IPS-15b (cell line): ENCODE measurements at regions not wholly inside any gene's neighbourhood (a gene's known extent, or its start where the extent isn't known, plus 50 kb on each side); places are given as distances from the start of the nearest gene placed in this dataset.
"Not testable (repeated sequence)": the region's sequence is repeated elsewhere in the genome, so short reads cannot be mapped to it uniquely, and the experiment has no call there.

Source experiments
- H3K27me3 ChIP-seq: one replicate; pipeline ENCODE4 v1.6.1; 2013; ENCODE audit warnings: low read length; ENCODE audit not compliant: control insufficient read depth, insufficient read depth
- H3K36me3 ChIP-seq: one replicate; pipeline ENCODE4 v1.6.1; 2013; ENCODE audit warnings: low read length; ENCODE audit not compliant: control insufficient read depth, insufficient read depth
- H3K4me1 ChIP-seq: one replicate; pipeline ENCODE4 v1.6.1; 2013; ENCODE audit warnings: mild to moderate bottlenecking, low read length; ENCODE audit not compliant: control insufficient read depth, insufficient read depth
- H3K4me3 ChIP-seq: one replicate; pipeline ENCODE4 v1.5.1; 2013; ENCODE audit warnings: low read depth, low read length
- H3K9ac ChIP-seq: one replicate; pipeline ENCODE4 v1.6.1; 2013; ENCODE audit warnings: low read depth, mild to moderate bottlenecking, low read length
- H3K9me3 ChIP-seq: one replicate; pipeline ENCODE4 v1.6.1; 2013; ENCODE audit warnings: mild to moderate bottlenecking, low read length; ENCODE audit not compliant: control insufficient read depth, insufficient read depth

- Histone ChIP-seq H3K27me3 (peaks cover 21% of the 10 kb centered on the region), H3K4me3 (no peak overlapping the region), H3K9ac (no peak overlapping the region), H3K4me1 (peaks cover 25% of the 10 kb centered on the region), H3K36me3 (no peaks in the 10 kb centered on the region), H3K9me3 (no peaks in the 10 kb centered on the region)
These were observed 420.4 kb downstream of the DSC3 start for GRCh38 chr18:30622104-30622503.

GRCh38 chr18:30618567-30618966, 424.0 kb downstream of the DSC3 start:
- H3K9me3 ChIP-seq, result no peaks in the 10 kb centered on the region
- peaks cover 11% of the 10 kb centered on the region for H3K27me3 ChIP-seq
- H3K4me1 ChIP-seq, result peaks cover 16% of the 10 kb centered on the region
- no peaks in the 10 kb centered on the region for H3K36me3 ChIP-seq
- no peak overlapping the region for H3K9ac ChIP-seq
- no peak overlapping the region for H3K4me3 ChIP-seq

- Histone ChIP-seq H3K9ac (no peak overlapping the region), H3K4me1 (no peaks in the 10 kb centered on the region), H3K36me3 (no peaks in the 10 kb centered on the region), H3K4me3 (no peak overlapping the region), H3K27me3 (peaks cover 4% of the 10 kb centered on the region), H3K9me3 (no peaks in the 10 kb centered on the region)
These were observed 426.1 kb downstream of the DSC3 start for GRCh38 chr18:30616414-30616813.

- H3K4me3 ChIP-seq, result no peak overlapping the region
- no peaks in the 10 kb centered on the region for H3K27me3 ChIP-seq
- no peaks in the 10 kb centered on the region for H3K4me1 ChIP-seq
- H3K9ac ChIP-seq, result no peak overlapping the region
- H3K36me3 ChIP-seq, result no peaks in the 10 kb centered on the region
- no peaks in the 10 kb centered on the region for H3K9me3 ChIP-seq
These were observed 429.1 kb downstream of the DSC3 start for GRCh38 chr18:30613467-30613801.

GRCh38 chr18:30601541-30601940, 441.0 kb downstream of the DSC3 start:
- H3K9me3 ChIP-seq, result no peaks in the 10 kb centered on the region
- no peak overlapping the region for H3K9ac ChIP-seq
- H3K27me3 ChIP-seq, result no peaks in the 10 kb centered on the region
- H3K4me3 ChIP-seq, result no peak overlapping the region
- no peaks in the 10 kb centered on the region for H3K36me3 ChIP-seq
- no peaks in the 10 kb centered on the region for H3K4me1 ChIP-seq

GRCh38 chr18:30597202-30597601, 445.3 kb downstream of the DSC3 start:
- no peaks in the 10 kb centered on the region for H3K27me3 ChIP-seq
- no peaks in the 10 kb centered on the region for H3K9me3 ChIP-seq
- H3K4me3 ChIP-seq, result no peak overlapping the region
- H3K36me3 ChIP-seq, result no peaks in the 10 kb centered on the region
- no peak overlapping the region for H3K9ac ChIP-seq
- no peaks in the 10 kb centered on the region for H3K4me1 ChIP-seq

GRCh38 chr18:30596635-30597034, 445.9 kb downstream of the DSC3 start:
- no peaks in the 10 kb centered on the region for H3K9me3 ChIP-seq
- H3K4me1 ChIP-seq, result no peaks in the 10 kb centered on the region
- no peak overlapping the region for H3K4me3 ChIP-seq
- no peaks in the 10 kb centered on the region for H3K27me3 ChIP-seq
- no peaks in the 10 kb centered on the region for H3K36me3 ChIP-seq
- no peak overlapping the region for H3K9ac ChIP-seq

- H3K4me1 ChIP-seq, result no peaks in the 10 kb centered on the region
- H3K9me3 ChIP-seq, result no peaks in the 10 kb centered on the region
- no peak overlapping the region for H3K4me3 ChIP-seq
- no peaks in the 10 kb centered on the region for H3K27me3 ChIP-seq
- no peaks in the 10 kb centered on the region for H3K36me3 ChIP-seq
- H3K9ac ChIP-seq, result no peak overlapping the region
These were observed 446.6 kb downstream of the DSC3 start for GRCh38 chr18:30595942-30596341.

GRCh38 chr18:30594911-30595310, 447.6 kb downstream of the DSC3 start:
- not testable (repeated sequence) for H3K9ac ChIP-seq, H3K36me3 ChIP-seq, H3K4me3 ChIP-seq, H3K4me1 ChIP-seq, H3K27me3 ChIP-seq, H3K9me3 ChIP-seq

- Histone ChIP-seq H3K4me1 (no peaks in the 10 kb centered on the region), H3K4me3 (no peak overlapping the region), H3K9ac (no peak overlapping the region), H3K27me3 (no peaks in the 10 kb centered on the region), H3K36me3 (no peaks in the 10 kb centered on the region), H3K9me3 (no peaks in the 10 kb centered on the region)
These were observed 451.1 kb downstream of the DSC3 start for GRCh38 chr18:30591462-30591861.

GRCh38 chr18:30588673-30589164, 453.8 kb downstream of the DSC3 start:
- Histone ChIP-seq H3K27me3 (no peaks in the 10 kb centered on the region), H3K9ac (no peak overlapping the region), H3K36me3 (no peaks in the 10 kb centered on the region), H3K4me1 (no peaks in the 10 kb centered on the region), H3K9me3 (no peaks in the 10 kb centered on the region), H3K4me3 (no peak overlapping the region)

GRCh38 chr18:30583768-30584167, 458.8 kb downstream of the DSC3 start:
- H3K4me3 ChIP-seq, result no peak overlapping the region
- H3K9me3 ChIP-seq, result no peaks in the 10 kb centered on the region
- H3K4me1 ChIP-seq, result no peaks in the 10 kb centered on the region
- H3K36me3 ChIP-seq, result no peaks in the 10 kb centered on the region
- no peaks in the 10 kb centered on the region for H3K27me3 ChIP-seq
- H3K9ac ChIP-seq, result no peak overlapping the region

- Histone ChIP-seq H3K27me3 (no peaks in the 10 kb centered on the region), H3K9ac (no peak overlapping the region), H3K4me1 (no peaks in the 10 kb centered on the region), H3K4me3 (no peak overlapping the region), H3K9me3 (no peaks in the 10 kb centered on the region), H3K36me3 (no peaks in the 10 kb centered on the region)
These were observed 460.5 kb downstream of the DSC3 start for GRCh38 chr18:30582078-30582477.
